ENCODE measurements at regions not wholly inside any gene's neighbourhood (a gene's known extent, or its start where the extent isn't known, plus 50 kb on each side); places are given as distances from the start of the nearest gene placed in this dataset.

- no peaks in the 10 kb centered on the region for H3K27me3 ChIP-seq (ENCODE audit: control insufficient read depth, insufficient read depth, low read length)
- no peak overlapping the region for H3K9ac ChIP-seq (ENCODE audit: low read length)
- H3K4me1 ChIP-seq (ENCODE audit: control insufficient read depth, insufficient read depth, low read length) = no peaks in the 10 kb centered on the region
- H3K4me3 ChIP-seq (ENCODE audit: low read length) = no peak overlapping the region
- H3K36me3 ChIP-seq (ENCODE audit: control insufficient read depth, insufficient read depth, low read length) = no peaks in the 10 kb centered on the region
- no peaks in the 10 kb centered on the region for H3K9me3 ChIP-seq (ENCODE audit: control insufficient read depth, low read length)
These were observed 52.9 kb upstream of the FGGY start for GRCh38 chr1:59243978-59244377.

- H3K36me3 ChIP-seq (ENCODE audit: control insufficient read depth, insufficient read depth, low read length) = no peaks in the 10 kb centered on the region
These were observed 52.0 kb upstream of the FGGY start for GRCh38 chr1:59244891-59245290.

More at GRCh38 chr1:59244891-59245290, 52.0 kb upstream of the FGGY start:
- no peaks in the 10 kb centered on the region for H3K4me1 ChIP-seq (ENCODE audit: control insufficient read depth, insufficient read depth, low read length)
- no peak overlapping the region for H3K9ac ChIP-seq (ENCODE audit: low read length)
- H3K9me3 ChIP-seq (ENCODE audit: control insufficient read depth, low read length) = no peaks in the 10 kb centered on the region
- H3K27me3 ChIP-seq (ENCODE audit: control insufficient read depth, insufficient read depth, low read length) = no peaks in the 10 kb centered on the region
- no peak overlapping the region for H3K4me3 ChIP-seq (ENCODE audit: low read length)
